DMS 273 (cell line): ENCODE measurements at regions not wholly inside any gene's neighbourhood (a gene's known extent, or its start where the extent isn't known, plus 50 kb on each side); places are given as distances from the start of the nearest gene placed in this dataset.
"Not testable (repeated sequence)": the region's sequence is repeated elsewhere in the genome, so short reads cannot be mapped to it uniquely, and the experiment has no call there.

ENCODE experiments used
- DNase-seq: peaks from one replicate; lab custom pipeline; 2025; ENCODE audit not compliant: unreplicated experiment; lab: John Stamatoyannopoulos, UW

- DNase-seq, result no peak
These were observed 191.2 kb downstream of the C1orf94 start for GRCh38 chr1:34367954-34368353.

- no peak for DNase-seq
These were observed 193.2 kb downstream of the C1orf94 start for GRCh38 chr1:34369701-34370455.

- DNase-seq, result no peak
These were observed 194.0 kb downstream of the C1orf94 start for GRCh38 chr1:34370748-34371147.

GRCh38 chr1:34371179-34371578, 194.5 kb downstream of the C1orf94 start:
- DNase-seq, result not testable (repeated sequence)

GRCh38 chr1:34371829-34372532, 195.3 kb downstream of the C1orf94 start:
- peak; percentile 9 for DNase-seq

GRCh38 chr1:34372891-34373290, 196.2 kb downstream of the C1orf94 start:
- DNase-seq, result no peak

GRCh38 chr1:34373912-34374311, 197.2 kb downstream of the C1orf94 start:
- DNase-seq, result no peak

GRCh38 chr1:34376531-34376930, 199.8 kb downstream of the C1orf94 start:
- DNase-seq, result no peak

GRCh38 chr1:34378968-34379856, 202.5 kb downstream of the C1orf94 start:
- DNase-seq, result peak; percentile 41

- no peak for DNase-seq
These were observed 203.2 kb downstream of the C1orf94 start for GRCh38 chr1:34379911-34380310.

GRCh38 chr1:34380526-34381124, 203.9 kb downstream of the C1orf94 start:
- peak; percentile 33 for DNase-seq

- DNase-seq, result no peak
These were observed 213.3 kb downstream of the C1orf94 start for GRCh38 chr1:34389974-34390373.

- no peak for DNase-seq
These were observed 219.3 kb downstream of the C1orf94 start for GRCh38 chr1:34396042-34396441.

- peak; percentile 76 for DNase-seq
These were observed 221.7 kb downstream of the C1orf94 start for GRCh38 chr1:34398241-34398915.

GRCh38 chr1:34398916-34399275, 222.2 kb downstream of the C1orf94 start:
- peak; percentile 77 for DNase-seq

- DNase-seq, result no peak
These were observed 224.0 kb downstream of the C1orf94 start for GRCh38 chr1:34400675-34401074.

- no peak for DNase-seq
These were observed 226.4 kb downstream of the C1orf94 start for GRCh38 chr1:34403156-34403555.

- no peak for DNase-seq
These were observed 228.1 kb downstream of the C1orf94 start for GRCh38 chr1:34404804-34405203.

- DNase-seq, result no peak
These were observed 228.7 kb downstream of the C1orf94 start for GRCh38 chr1:34405266-34405959.

GRCh38 chr1:34406377-34406776, 229.7 kb downstream of the C1orf94 start:
- DNase-seq, result peak; percentile 28
